ENCODE measurements at regions not wholly inside any gene's neighbourhood (a gene's known extent, or its start where the extent isn't known, plus 50 kb on each side); places are given as distances from the start of the nearest gene placed in this dataset.

DNA sequence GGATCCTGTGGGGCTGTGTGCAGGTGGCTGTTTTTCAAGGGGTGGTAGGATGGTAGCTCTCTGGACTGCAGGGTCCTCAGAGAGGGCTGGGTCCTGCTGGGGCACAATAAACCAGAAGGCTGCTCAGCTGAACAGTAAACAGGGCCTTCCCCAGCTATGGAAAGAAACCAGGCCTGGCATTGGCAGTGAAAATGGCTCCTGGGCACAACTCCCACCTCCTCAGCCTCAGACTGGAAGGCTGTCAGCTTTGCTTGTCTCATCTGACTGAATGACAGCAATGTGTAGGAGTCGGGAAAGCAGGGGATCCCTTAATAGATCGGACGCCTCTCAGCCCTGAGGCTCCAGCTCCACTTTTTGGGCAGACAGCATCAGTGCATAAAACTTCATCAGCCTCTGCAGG lies 59.8 kb upstream of the NLRP1 start:
- ATAC-seq (no peak), DNase-seq (no peak)
- Mint-ChIP-seq H3K27me3 (ENCODE audit: low read depth in 2 of 2) (peaks cover 7 to 22% of the 10 kb centered on the region in 2 donors), H3K36me3 (no peaks in the 10 kb centered on the region), H3K4me3 (no peak overlapping the region), H3K27ac (no peak overlapping the region), H3K9me3 (no peaks in the 10 kb centered on the region), H3K4me1 (no peaks in the 10 kb centered on the region)
- peaks cover 3% of the 10 kb centered on the region for H3K27me3 ChIP-seq (ENCODE audit: control insufficient read depth, insufficient read depth, low read length)
- no peaks in the 10 kb centered on the region for H3K36me3 ChIP-seq (ENCODE audit: control insufficient read depth, insufficient read depth, low read length)
- no peak overlapping the region for H3K27ac ChIP-seq (ENCODE audit: low read length)
- TF ChIP-seq, protein P1, sequence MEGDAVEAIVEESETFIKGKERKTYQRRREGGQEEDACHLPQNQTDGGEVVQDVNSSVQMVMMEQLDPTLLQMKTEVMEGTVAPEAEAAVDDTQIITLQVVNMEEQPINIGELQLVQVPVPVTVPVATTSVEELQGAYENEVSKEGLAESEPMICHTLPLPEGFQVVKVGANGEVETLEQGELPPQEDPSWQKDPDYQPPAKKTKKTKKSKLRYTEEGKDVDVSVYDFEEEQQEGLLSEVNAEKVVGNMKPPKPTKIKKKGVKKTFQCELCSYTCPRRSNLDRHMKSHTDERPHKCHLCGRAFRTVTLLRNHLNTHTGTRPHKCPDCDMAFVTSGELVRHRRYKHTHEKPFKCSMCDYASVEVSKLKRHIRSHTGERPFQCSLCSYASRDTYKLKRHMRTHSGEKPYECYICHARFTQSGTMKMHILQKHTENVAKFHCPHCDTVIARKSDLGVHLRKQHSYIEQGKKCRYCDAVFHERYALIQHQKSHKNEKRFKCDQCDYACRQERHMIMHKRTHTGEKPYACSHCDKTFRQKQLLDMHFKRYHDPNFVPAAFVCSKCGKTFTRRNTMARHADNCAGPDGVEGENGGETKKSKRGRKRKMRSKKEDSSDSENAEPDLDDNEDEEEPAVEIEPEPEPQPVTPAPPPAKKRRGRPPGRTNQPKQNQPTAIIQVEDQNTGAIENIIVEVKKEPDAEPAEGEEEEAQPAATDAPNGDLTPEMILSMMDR (IDR thresholded peaks at IDR 0.05) = no peak
- H3K9me3 ChIP-seq (ENCODE audit: control insufficient read depth, insufficient read depth, low read length) = no peaks in the 10 kb centered on the region
- intact Hi-C loops (cut with micrococcal nuclease) = no loop called here
- H3K4me1 ChIP-seq (ENCODE audit: control insufficient read depth, insufficient read depth, low read length) = no peaks in the 10 kb centered on the region
- no peak overlapping the region for H3K4me3 ChIP-seq (ENCODE audit: low read length)
- WGBS (ENCODE audit: insufficient coverage) = 93% methylated on average over 3 of the region's 3 CpGs

DNA sequence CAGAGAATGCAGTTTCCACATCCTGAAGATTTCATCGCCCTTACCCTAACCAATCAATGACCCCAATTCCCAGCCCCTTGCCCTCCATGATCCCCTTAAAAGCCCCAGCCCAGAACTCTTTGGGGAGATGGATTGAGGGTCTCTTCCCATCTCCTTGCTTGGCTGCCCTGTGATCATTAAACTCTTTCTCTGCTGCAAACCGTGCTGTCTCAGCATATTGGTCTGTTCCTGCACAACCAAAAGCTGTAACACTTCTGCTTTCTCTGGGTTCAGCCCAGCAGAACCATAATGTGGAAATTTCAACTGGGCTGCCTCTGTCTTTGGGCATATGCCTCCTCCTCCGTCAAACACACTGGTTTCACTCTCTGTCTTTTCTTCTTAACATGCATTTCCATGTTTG lies 67.0 kb upstream of the NLRP1 start:
- no peak overlapping the region for H3K27ac ChIP-seq (ENCODE audit: low read length)
- H3K36me3 ChIP-seq (ENCODE audit: control insufficient read depth, insufficient read depth, low read length) = no peaks in the 10 kb centered on the region
- Mint-ChIP-seq H3K4me1 (no peaks in the 10 kb centered on the region), H3K9me3 (peaks cover 4 to 5% of the 10 kb centered on the region in 2 donors), H3K36me3 (peaks cover 10% of the 10 kb centered on the region), H3K27ac (no peak overlapping the region), H3K4me3 (no peak overlapping the region), H3K27me3 (ENCODE audit: low read depth in 2 of 2) (peaks cover 15 to 47% of the 10 kb centered on the region in 2 donors)
- H3K4me3 ChIP-seq (ENCODE audit: low read length) = no peak overlapping the region
- 96% methylated on average over 2 of the region's 3 CpGs for WGBS (ENCODE audit: insufficient coverage)
- H3K9me3 ChIP-seq (ENCODE audit: control insufficient read depth, insufficient read depth, low read length) = peaks cover 7% of the 10 kb centered on the region
- no peak for DNase-seq
- no peaks in the 10 kb centered on the region for H3K4me1 ChIP-seq (ENCODE audit: control insufficient read depth, insufficient read depth, low read length)
- H3K27me3 ChIP-seq (ENCODE audit: control insufficient read depth, insufficient read depth, low read length) = peaks cover 5% of the 10 kb centered on the region
- intact Hi-C loops (cut with micrococcal nuclease) = no loop called here
- ATAC-seq = no peak
- TF ChIP-seq, protein P1 (IDR thresholded peaks at IDR 0.05) = no peak

GRCh38 chr17:5661491-5662125 lies 77.3 kb upstream of the NLRP1 start:
- Mint-ChIP-seq H3K4me1 (no peaks in the 10 kb centered on the region), H3K27ac (no peak overlapping the region), H3K36me3 (no peaks in the 10 kb centered on the region), H3K4me3 (no peak overlapping the region), H3K27me3 (ENCODE audit: low read depth in 2 of 2) (peaks cover 4 to 16% of the 10 kb centered on the region in 2 donors), H3K9me3 (no peaks in the 10 kb centered on the region)
- TF ChIP-seq, protein P1 (IDR thresholded peaks at IDR 0.05) = no peak
- Histone ChIP-seq H3K9me3 (ENCODE audit: control insufficient read depth, insufficient read depth, low read length) (no peaks in the 10 kb centered on the region), H3K4me1 (ENCODE audit: control insufficient read depth, insufficient read depth, low read length) (no peaks in the 10 kb centered on the region), H3K4me3 (ENCODE audit: low read length) (no peak overlapping the region), H3K27ac (ENCODE audit: low read length) (no peak overlapping the region), H3K27me3 (ENCODE audit: control insufficient read depth, insufficient read depth, low read length) (no peaks in the 10 kb centered on the region), H3K36me3 (ENCODE audit: control insufficient read depth, insufficient read depth, low read length) (no peaks in the 10 kb centered on the region)
- ATAC-seq = no peak
- DNase-seq = no peak
- intact Hi-C loops (cut with micrococcal nuclease) = no loop called here
- 75% methylated on average over 10 of the region's 10 CpGs for WGBS (ENCODE audit: insufficient coverage)
